SK-N-SH (cell line): ENCODE measurements at regions not wholly inside any gene's neighbourhood (a gene's known extent, or its start where the extent isn't known, plus 50 kb on each side); places are given as distances from the start of the nearest gene placed in this dataset.

Source experiments
- CTCF ChIA-PET: fragments of 300-600, 350-600 bp; formaldehyde crosslinking; extraction: SDS; loops from one replicate; lab custom pipeline; 2021; lab: Yijun Ruan, JAX
- POLR2A ChIA-PET: fragments of 350-600 bp; sonication (Branson Sonifier 250); formaldehyde crosslinking; extraction: SDS; loops from one replicate; lab custom pipeline; 2020; ENCODE audit warnings: antibody characterized with exemption, inconsistent platforms; lab: Yijun Ruan, JAX
- DNase-seq: peaks from one replicate; pipeline ENCODE4 v3.0.0; 2012
- H2AFZ ChIP-seq: fragments of 200-600 bp; sonication (generic); 2 replicates; pipeline ENCODE4 v1.8.1; 2016; ENCODE audit warnings: antibody characterized with exemption, mild to moderate bottlenecking, low read depth
- H3F3A ChIP-seq: fragments of 200-600 bp; sonication (generic); replicated peaks from 2 replicates; pipeline ENCODE3; 2016; ENCODE audit warnings: antibody characterized with exemption, mild to moderate bottlenecking; ENCODE audit not compliant: insufficient read depth
- H3K27ac ChIP-seq, 2 experiments: fragments of 200-500 bp in 1 of 2; fragments of 200-600 bp in 1 of 2; sonication (Bioruptor generic) in 1 of 2; sonication (generic), shearing (Covaris generic) in 1 of 2; 2 replicates each; pipeline versions ENCODE4 v1.5.1 to v1.6.1; 2014 to 2016; ENCODE audit warnings: low read depth in 2 of 2, inconsistent platforms in 1 of 2, low read length in 1 of 2, mild to moderate bottlenecking in 1 of 2, mixed read lengths in 1 of 2
- H3K27me3 ChIP-seq: fragments of 200-600 bp; sonication (generic), shearing (Covaris generic); 2 replicates; pipeline ENCODE4 v1.6.1; 2016; ENCODE audit warnings: mixed run types; ENCODE audit not compliant: insufficient read depth
- H3K36me3 ChIP-seq, 2 experiments: fragments of 200-500 bp in 1 of 2; fragments of 200-600 bp in 1 of 2; sonication (Bioruptor generic) in 1 of 2; sonication (generic) in 1 of 2; replicated peaks in 1 of 2; 2 replicates each; pipeline versions ENCODE3 to v1.5.1; 2014 to 2016; ENCODE audit warnings: low read length in 1 of 2, mild to moderate bottlenecking in 1 of 2; ENCODE audit not compliant: insufficient read depth in 2 of 2, control insufficient read depth in 1 of 2
- H3K4me1 ChIP-seq, 2 experiments: fragments of 200-500 bp in 1 of 2; fragments of 200-600 bp in 1 of 2; sonication (Bioruptor generic) in 1 of 2; sonication (generic), shearing (Covaris generic) in 1 of 2; 2 replicates each; pipeline versions ENCODE4 v1.5.1 to v1.6.1; 2014 to 2016; ENCODE audit warnings: low read depth in 1 of 2, low read length in 1 of 2, mixed run types in 1 of 2; ENCODE audit not compliant: insufficient read depth in 2 of 2, control insufficient read depth in 1 of 2
- H3K4me2 ChIP-seq: fragments of 200-600 bp; sonication (generic), shearing (Covaris generic); 2 replicates; pipeline ENCODE4 v1.6.1; 2017; ENCODE audit warnings: mixed run types
- H3K4me3 ChIP-seq, 2 experiments: fragments of 200-500 bp in 1 of 2; fragments of 200-600 bp in 1 of 2; sonication (Bioruptor generic) in 1 of 2; sonication (generic), shearing (Covaris generic) in 1 of 2; 2 replicates each; pipeline versions ENCODE4 v1.5.1 to v1.8.1; 2014 to 2016; ENCODE audit warnings: low read depth in 2 of 2, inconsistent platforms in 1 of 2, low read length in 1 of 2, mild to moderate bottlenecking in 1 of 2, mixed read lengths in 1 of 2, moderate library complexity in 1 of 2
- H3K79me2 ChIP-seq: fragments of 200-600 bp; sonication (generic); 2 replicates; pipeline ENCODE4 v1.8.1; 2017; ENCODE audit warnings: mild to moderate bottlenecking; ENCODE audit not compliant: insufficient read depth
- H3K9ac ChIP-seq: fragments of 200-600 bp; sonication (generic); 2 replicates; pipeline ENCODE4 v1.6.1; 2017; ENCODE audit warnings: mixed run types
- H3K9me2 ChIP-seq: fragments of 200-600 bp; sonication (generic); 2 replicates; pipeline ENCODE4 v1.6.1; 2017; ENCODE audit warnings: mixed run types
- H3K9me3 ChIP-seq: fragments of 200-600 bp; sonication (generic); 2 replicates; pipeline ENCODE4 v1.6.1; 2017; ENCODE audit warnings: mixed run types, mild to moderate bottlenecking, moderate library complexity
- H4K20me1 ChIP-seq: fragments of 200-600 bp; sonication (generic); 2 replicates; pipeline ENCODE4 v1.6.1; 2017; ENCODE audit warnings: mild to moderate bottlenecking, mixed run types; ENCODE audit not compliant: insufficient read depth
- CHD2 ChIP-seq: fragments of 150-350 bp; IDR thresholded peaks from 2 replicates; pipeline ENCODE4 v1.6.1; 2018; ENCODE audit warnings: low read length; ENCODE audit not compliant: partially characterized antibody
- EP300 ChIP-seq, 2 experiments: IDR thresholded peaks; 2 replicates each; pipeline versions ENCODE4 v1.4.0 to v1.6.1; 2012; ENCODE audit warnings: borderline replicate concordance in 1 of 2, low read depth in 1 of 2, low read length in 1 of 2
- EZH2phosphoT487 ChIP-seq: fragments of 200-600 bp; sonication (generic); IDR thresholded peaks from 2 replicates; pipeline ENCODE4 v1.6.1; 2017; ENCODE audit warnings: low read depth, mixed run types, mild to moderate bottlenecking, antibody characterized with exemption, moderate library complexity, borderline replicate concordance
- FOXJ3 ChIP-seq: sonication (generic); formaldehyde crosslinking; IDR thresholded peaks from 2 replicates; pipeline ENCODE4 v1.5.1; 2020; ENCODE audit warnings: mild to moderate bottlenecking, missing genetic modification reagents
- JUND ChIP-seq: IDR thresholded peaks from 2 replicates; pipeline ENCODE4 v1.4.0; 2012
- MEF2A ChIP-seq: IDR thresholded peaks from 2 replicates; pipeline ENCODE4 v1.4.0; 2012; ENCODE audit warnings: low read depth, borderline replicate concordance
- MXI1 ChIP-seq: IDR thresholded peaks from 2 replicates; pipeline ENCODE4 v1.6.1; 2012; ENCODE audit warnings: mild to moderate bottlenecking, low read depth, low read length, improper control_type of control experiment
- NFIC ChIP-seq: IDR thresholded peaks from 2 replicates; pipeline ENCODE4 v1.4.0; 2012; ENCODE audit warnings: borderline replicate concordance
- NRF1 ChIP-seq: IDR thresholded peaks from 2 replicates; pipeline ENCODE4 v1.6.1; 2012; ENCODE audit warnings: low read depth, mild to moderate bottlenecking, low read length
- RAD21 ChIP-seq: IDR thresholded peaks from 2 replicates; pipeline ENCODE4 v1.6.1; 2012; ENCODE audit warnings: mild to moderate bottlenecking, low read length
- RFX5 ChIP-seq: IDR thresholded peaks from 2 replicates; pipeline ENCODE4 v1.6.1; 2012; ENCODE audit warnings: mild to moderate bottlenecking, improper control_type of control experiment, low read length
- TAF1 ChIP-seq: IDR thresholded peaks from 2 replicates; pipeline ENCODE4 v1.6.1; 2012; ENCODE audit warnings: low read depth, mild to moderate bottlenecking, low read length, moderate library complexity, borderline replicate concordance
- TCF12 ChIP-seq: IDR thresholded peaks from 2 replicates; pipeline ENCODE4 v1.4.0; 2012
- USF1 ChIP-seq: IDR thresholded peaks from 2 replicates; pipeline ENCODE4 v1.4.0; 2012; ENCODE audit warnings: low read depth, borderline replicate concordance
- USF2 ChIP-seq: fragments of 150-350 bp; IDR thresholded peaks from 2 replicates; pipeline ENCODE4 v1.6.1; 2017; ENCODE audit warnings: antibody characterized with exemption, low read length, low read depth, borderline replicate concordance
- YY1 ChIP-seq: IDR thresholded peaks from 2 replicates; pipeline ENCODE4 v1.4.0; 2012; ENCODE audit warnings: low read depth, mild to moderate bottlenecking
- WGBS: methylation state at CpG from one replicate; pipeline ENCODE4 v1.1.6; 2017; ENCODE audit warnings: low lambda C conversion rate; 5-methylcytosine and 5-hydroxymethylcytosine counted together
- TF ChIP-seq, protein P1 (sequence below): IDR thresholded peaks from 2 replicates; pipeline ENCODE4 v1.6.1; 2012; ENCODE audit warnings: mild to moderate bottlenecking, low read depth, low read length, moderate library complexity
- TF ChIP-seq, protein P2 (sequence below): IDR thresholded peaks from 2 replicates; pipeline ENCODE4 v1.4.0; 2012; ENCODE audit warnings: low read depth, borderline replicate concordance

- Histone ChIP-seq H3K9ac (no peak overlapping the region), H3K9me3 (no peaks in the 10 kb centered on the region; the same call in 1 of the 2 replicates), H3K4me3 (no peak overlapping the region), H4K20me1 (no peaks in the 10 kb centered on the region), H3K4me1 (no peaks in the 10 kb centered on the region), H2AFZ (no peak overlapping the region), H3K4me2 (no peak overlapping the region), H3K27ac (no peak overlapping the region), H3K36me3 (no peaks in the 10 kb centered on the region), H3K79me2 (no peaks in the 10 kb centered on the region)
- 36% methylated on average over 9 of the region's 9 CpGs for WGBS
- CTCF ChIA-PET: interaction anchor here (0.5 kb wide), 1 partner anchor 447 kb away, joined by 3 read pairs; no protein-coding TSS in a partner anchor
- DNase-seq: no peak
- POLR2A ChIA-PET: no interaction called here
- no peak for TF ChIP-seq TCF12
- TF ChIP-seq MEF2A: no peak
- TF ChIP-seq TAF1: no peak
- no peak for TF ChIP-seq FOXJ3 (CRISPR knock-in tag)
- TF ChIP-seq, all 33 proteins: peak for 0
- Histone ChIP-seq H3F3A (no peaks in the 10 kb centered on the region), H3K9me2 (no peaks in the 10 kb centered on the region), H3K27me3 (no peaks in the 10 kb centered on the region)
Measured at GRCh38 chr5:166068547-166069335, 2222.7 kb upstream of the WWC1 start.

- ChIA-PET CTCF (no interaction called here), POLR2A (no interaction called here)
- WGBS: 54% methylated on average over 6 of the region's 6 CpGs
- Histone ChIP-seq H3K4me3 (no peak overlapping the region), H3K4me1 (no peaks in the 10 kb centered on the region), H4K20me1 (no peaks in the 10 kb centered on the region), H3F3A (no peaks in the 10 kb centered on the region), H3K9ac (no peak overlapping the region), H2AFZ (no peak overlapping the region), H3K4me2 (no peak overlapping the region), H3K27me3 (no peaks in the 10 kb centered on the region), H3K36me3 (no peaks in the 10 kb centered on the region), H3K79me2 (no peaks in the 10 kb centered on the region), H3K9me2 (no peaks in the 10 kb centered on the region), H3K27ac (no peak overlapping the region), H3K9me3 (no peaks in the 10 kb centered on the region; the same call in 1 of the 2 replicates)
- TF ChIP-seq EZH2phosphoT487 (no peak), USF2 (no peak), JUND (no peak), NRF1 (no peak), USF1 (no peak), FOXJ3 (CRISPR knock-in tag) (no peak), RFX5 (no peak), CHD2 (no peak), MXI1 (no peak), YY1 (no peak), NFIC (no peak), EP300 (IDR thresholded peaks at IDR 0.05; ENCODE audit: borderline replicate concordance in 1 of 2, low read depth in 1 of 2, low read length in 1 of 2) (no peak), RAD21 (no peak), MEF2A (no peak)
- TF ChIP-seq, protein P1, sequence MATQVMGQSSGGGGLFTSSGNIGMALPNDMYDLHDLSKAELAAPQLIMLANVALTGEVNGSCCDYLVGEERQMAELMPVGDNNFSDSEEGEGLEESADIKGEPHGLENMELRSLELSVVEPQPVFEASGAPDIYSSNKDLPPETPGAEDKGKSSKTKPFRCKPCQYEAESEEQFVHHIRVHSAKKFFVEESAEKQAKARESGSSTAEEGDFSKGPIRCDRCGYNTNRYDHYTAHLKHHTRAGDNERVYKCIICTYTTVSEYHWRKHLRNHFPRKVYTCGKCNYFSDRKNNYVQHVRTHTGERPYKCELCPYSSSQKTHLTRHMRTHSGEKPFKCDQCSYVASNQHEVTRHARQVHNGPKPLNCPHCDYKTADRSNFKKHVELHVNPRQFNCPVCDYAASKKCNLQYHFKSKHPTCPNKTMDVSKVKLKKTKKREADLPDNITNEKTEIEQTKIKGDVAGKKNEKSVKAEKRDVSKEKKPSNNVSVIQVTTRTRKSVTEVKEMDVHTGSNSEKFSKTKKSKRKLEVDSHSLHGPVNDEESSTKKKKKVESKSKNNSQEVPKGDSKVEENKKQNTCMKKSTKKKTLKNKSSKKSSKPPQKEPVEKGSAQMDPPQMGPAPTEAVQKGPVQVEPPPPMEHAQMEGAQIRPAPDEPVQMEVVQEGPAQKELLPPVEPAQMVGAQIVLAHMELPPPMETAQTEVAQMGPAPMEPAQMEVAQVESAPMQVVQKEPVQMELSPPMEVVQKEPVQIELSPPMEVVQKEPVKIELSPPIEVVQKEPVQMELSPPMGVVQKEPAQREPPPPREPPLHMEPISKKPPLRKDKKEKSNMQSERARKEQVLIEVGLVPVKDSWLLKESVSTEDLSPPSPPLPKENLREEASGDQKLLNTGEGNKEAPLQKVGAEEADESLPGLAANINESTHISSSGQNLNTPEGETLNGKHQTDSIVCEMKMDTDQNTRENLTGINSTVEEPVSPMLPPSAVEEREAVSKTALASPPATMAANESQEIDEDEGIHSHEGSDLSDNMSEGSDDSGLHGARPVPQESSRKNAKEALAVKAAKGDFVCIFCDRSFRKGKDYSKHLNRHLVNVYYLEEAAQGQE: no peak
- TF ChIP-seq, protein P2, sequence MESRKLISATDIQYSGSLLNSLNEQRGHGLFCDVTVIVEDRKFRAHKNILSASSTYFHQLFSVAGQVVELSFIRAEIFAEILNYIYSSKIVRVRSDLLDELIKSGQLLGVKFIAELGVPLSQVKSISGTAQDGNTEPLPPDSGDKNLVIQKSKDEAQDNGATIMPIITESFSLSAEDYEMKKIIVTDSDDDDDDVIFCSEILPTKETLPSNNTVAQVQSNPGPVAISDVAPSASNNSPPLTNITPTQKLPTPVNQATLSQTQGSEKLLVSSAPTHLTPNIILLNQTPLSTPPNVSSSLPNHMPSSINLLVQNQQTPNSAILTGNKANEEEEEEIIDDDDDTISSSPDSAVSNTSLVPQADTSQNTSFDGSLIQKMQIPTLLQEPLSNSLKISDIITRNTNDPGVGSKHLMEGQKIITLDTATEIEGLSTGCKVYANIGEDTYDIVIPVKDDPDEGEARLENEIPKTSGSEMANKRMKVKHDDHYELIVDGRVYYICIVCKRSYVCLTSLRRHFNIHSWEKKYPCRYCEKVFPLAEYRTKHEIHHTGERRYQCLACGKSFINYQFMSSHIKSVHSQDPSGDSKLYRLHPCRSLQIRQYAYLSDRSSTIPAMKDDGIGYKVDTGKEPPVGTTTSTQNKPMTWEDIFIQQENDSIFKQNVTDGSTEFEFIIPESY: no peak
- no peak for DNase-seq
Measured at GRCh38 chr5:166073901-166074581, 2217.4 kb upstream of the WWC1 start.
